HAP-1 (cell line): ENCODE measurements at regions not wholly inside any gene's neighbourhood (a gene's known extent, or its start where the extent isn't known, plus 50 kb on each side); places are given as distances from the start of the nearest gene placed in this dataset.

Experiments
- DNase-seq, 2 experiments: peaks; one replicate each; pipeline ENCODE4 v3.0.0-alpha.2; 2016 to 2020; ENCODE audit warnings: low spot score in 2 of 2
- H3K27me3 ChIP-seq: fragments of 250-450 bp; sonication (Bioruptor Pico); 2 replicates; pipeline ENCODE4 v1.5.1; 2020; ENCODE audit warnings: low read depth, mild to moderate bottlenecking, moderate library complexity
- H3K36me3 ChIP-seq: fragments of 250-450 bp; sonication (Bioruptor Pico); replicated peaks from 2 replicates; pipeline ENCODE4 v1.5.1; 2020; ENCODE audit warnings: mild to moderate bottlenecking
- H3K4me1 ChIP-seq: fragments of 250-450 bp; sonication (Bioruptor Pico); 2 replicates; pipeline ENCODE4 v1.5.1; 2020; ENCODE audit warnings: mild to moderate bottlenecking
- H3K4me3 ChIP-seq: fragments of 250-450 bp; sonication (Bioruptor Pico); 2 replicates; pipeline ENCODE4 v1.5.1; 2020; ENCODE audit warnings: mild to moderate bottlenecking, moderate library complexity
- H3K9me3 ChIP-seq: fragments of 250-450 bp; sonication (Bioruptor Pico); 2 replicates; pipeline ENCODE4 v1.5.1; 2020; ENCODE audit warnings: mild to moderate bottlenecking, moderate library complexity
- in situ Hi-C: fragments of 300-500 bp; cut with MboI; formaldehyde crosslinking; loops from 3 replicates; pipeline ENCODE4 v1.14.3; 2020; ENCODE audit warnings: low sequenced_read_pairs, inconsistent platforms, mixed read lengths

DNA sequence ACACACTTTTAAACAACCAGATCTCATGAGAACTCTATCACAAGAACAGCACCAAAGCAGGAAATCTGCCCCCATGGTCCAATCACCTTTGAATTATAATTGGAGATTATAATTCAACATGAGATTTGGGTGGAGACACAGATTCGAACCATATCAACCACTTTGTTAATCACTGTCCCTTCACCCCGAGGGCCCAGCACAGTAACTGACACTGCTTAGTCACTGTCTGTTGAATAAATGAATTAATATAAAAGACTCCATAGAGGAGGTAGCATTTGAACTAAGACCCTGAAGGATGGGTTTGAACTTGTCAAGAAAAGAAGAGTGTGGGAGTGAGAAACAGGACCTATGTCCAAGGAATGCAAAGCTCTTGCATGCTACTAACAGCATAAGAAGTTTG lies 276.4 kb downstream of the SHOX2 start:
- no peak overlapping the region for H3K4me3 ChIP-seq
- H3K27me3 ChIP-seq = no peaks in the 10 kb centered on the region
- in situ Hi-C loops = no loop called here
- H3K36me3 ChIP-seq = no peaks in the 10 kb centered on the region
- H3K4me1 ChIP-seq = no peaks in the 10 kb centered on the region
- no peak for DNase-seq
- no peaks in the 10 kb centered on the region for H3K9me3 ChIP-seq

DNA sequence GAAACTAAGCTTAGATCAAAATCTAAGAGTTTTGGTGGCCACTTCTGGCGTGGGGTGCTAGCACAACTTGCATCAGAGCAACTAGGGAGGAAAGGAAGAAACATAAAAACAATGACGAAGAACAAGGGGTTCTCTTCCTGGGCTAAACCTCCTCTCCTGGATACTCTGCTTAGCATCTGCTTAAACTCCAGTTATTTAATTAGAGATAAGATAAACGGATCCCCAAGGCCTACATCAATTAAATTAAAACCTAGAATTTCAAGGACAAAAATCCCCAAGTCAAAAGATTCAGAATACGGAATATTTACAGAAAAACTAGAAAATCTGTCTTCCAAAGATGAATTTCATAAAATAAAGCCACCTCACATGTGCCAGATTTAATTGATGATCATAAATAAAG lies 281.9 kb downstream of the SHOX2 start:
- no peak for DNase-seq
- no peaks in the 10 kb centered on the region for H3K9me3 ChIP-seq
- in situ Hi-C loops = no loop called here

DNA sequence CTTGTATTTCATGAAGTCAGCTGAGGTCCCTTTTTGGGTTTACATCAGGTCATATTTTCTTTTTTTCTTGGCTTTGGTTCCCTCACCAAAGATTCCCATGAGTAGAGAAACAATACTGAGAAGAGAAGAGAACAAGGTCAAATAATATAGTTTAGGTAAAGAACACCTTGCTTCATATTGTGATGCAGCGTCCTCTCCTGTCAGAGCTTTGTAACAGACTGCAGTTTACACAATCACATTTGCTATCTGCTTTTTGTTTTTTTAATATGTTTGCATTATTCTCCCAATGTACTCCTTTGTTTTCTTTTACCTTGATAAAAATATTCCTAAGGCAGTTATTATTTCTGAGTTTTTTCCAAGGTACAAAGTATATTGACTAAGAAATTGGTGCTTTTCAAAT lies 283.2 kb downstream of the SHOX2 start:
- Histone ChIP-seq H3K36me3 (no peaks in the 10 kb centered on the region), H3K4me1 (no peaks in the 10 kb centered on the region), H3K27me3 (0 out of 2 replicates have a peak, but pooled peaks cover 2% of the 10 kb centered on the region), H3K9me3 (no peaks in the 10 kb centered on the region), H3K4me3 (no peak overlapping the region)
- in situ Hi-C loops = no loop called here
- no peak for DNase-seq

More for the DNA sequence above, 281.9 kb downstream of the SHOX2 start:
- no peaks in the 10 kb centered on the region for H3K36me3 ChIP-seq
- H3K4me1 ChIP-seq = no peaks in the 10 kb centered on the region
- H3K27me3 ChIP-seq = 0 out of 2 replicates have a peak, but pooled peaks cover 2% of the 10 kb centered on the region
- no peak overlapping the region for H3K4me3 ChIP-seq

DNA sequence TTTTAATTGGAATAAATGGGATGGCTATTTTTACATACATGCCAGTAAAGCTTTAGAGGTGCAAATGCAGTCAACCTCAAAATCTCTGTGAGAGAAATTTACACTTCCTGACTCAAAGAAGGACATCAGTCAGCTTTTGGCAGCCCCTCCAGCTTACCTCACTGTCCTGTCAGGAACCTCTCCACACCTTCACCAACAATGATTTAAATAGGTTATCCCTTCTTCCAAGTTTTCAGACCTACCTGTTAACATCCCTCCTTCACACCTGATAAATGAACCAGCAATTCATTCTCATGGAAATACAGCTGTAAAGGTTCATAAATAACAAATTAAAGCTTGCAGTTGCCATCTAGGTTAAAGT lies 286.1 kb downstream of the SHOX2 start:
- no peak for DNase-seq
- H3K9me3 ChIP-seq = no peaks in the 10 kb centered on the region
- H3K4me3 ChIP-seq = no peak overlapping the region
- peaks cover 6% of the 10 kb centered on the region; the same call in 1 of the 2 replicates for H3K27me3 ChIP-seq
- in situ Hi-C loops = no loop called here
- no peaks in the 10 kb centered on the region for H3K4me1 ChIP-seq
- no peaks in the 10 kb centered on the region for H3K36me3 ChIP-seq

DNA sequence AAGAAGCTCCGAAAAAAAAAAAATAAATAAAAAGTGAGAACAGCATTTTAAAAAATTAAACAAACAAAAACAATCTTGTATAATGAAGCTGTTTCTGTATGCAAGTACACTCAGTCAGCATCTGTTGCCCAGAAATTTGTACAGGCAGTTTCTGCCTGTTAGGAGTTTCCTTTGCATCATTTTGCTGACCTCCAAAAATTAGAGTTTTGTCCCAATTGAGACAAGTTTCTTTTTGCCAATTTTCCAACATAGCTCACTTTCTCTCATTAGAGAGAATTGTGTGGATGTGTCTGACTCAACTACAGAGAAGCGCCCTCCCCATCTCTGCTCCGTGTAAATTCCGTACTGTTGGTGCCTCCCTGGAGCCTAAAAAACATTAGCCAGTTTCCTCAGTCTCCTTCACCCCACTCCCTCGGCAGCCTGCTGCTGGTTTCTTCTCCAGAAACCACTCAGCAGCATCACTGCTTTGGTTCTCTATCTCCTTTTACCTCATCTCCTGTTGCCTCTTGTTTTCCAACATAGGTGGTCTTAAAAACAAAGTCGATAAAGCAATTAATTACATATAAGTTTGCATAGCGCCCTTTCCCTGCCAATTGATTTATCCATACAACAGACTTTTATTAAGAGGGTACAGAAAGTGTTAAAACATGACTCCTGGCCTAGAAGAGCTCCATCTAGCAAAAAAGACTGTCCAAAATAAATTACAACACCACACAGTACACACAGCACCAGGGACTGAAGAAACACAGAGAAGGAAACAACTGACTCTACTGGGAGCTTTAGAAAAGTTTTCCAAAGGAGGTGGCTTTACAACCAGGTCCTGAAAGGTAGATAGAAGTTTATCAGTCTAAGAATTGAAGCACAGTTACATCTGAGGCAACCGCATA lies 286.7 kb downstream of the SHOX2 start:
- Histone ChIP-seq H3K9me3 (no peaks in the 10 kb centered on the region), H3K4me3 (no peak overlapping the region), H3K4me1 (no peaks in the 10 kb centered on the region), H3K27me3 (peaks cover 4% of the 10 kb centered on the region; the same call in 1 of the 2 replicates), H3K36me3 (no peaks in the 10 kb centered on the region)
- DNase-seq = no peak
- in situ Hi-C loops = no loop called here

DNA sequence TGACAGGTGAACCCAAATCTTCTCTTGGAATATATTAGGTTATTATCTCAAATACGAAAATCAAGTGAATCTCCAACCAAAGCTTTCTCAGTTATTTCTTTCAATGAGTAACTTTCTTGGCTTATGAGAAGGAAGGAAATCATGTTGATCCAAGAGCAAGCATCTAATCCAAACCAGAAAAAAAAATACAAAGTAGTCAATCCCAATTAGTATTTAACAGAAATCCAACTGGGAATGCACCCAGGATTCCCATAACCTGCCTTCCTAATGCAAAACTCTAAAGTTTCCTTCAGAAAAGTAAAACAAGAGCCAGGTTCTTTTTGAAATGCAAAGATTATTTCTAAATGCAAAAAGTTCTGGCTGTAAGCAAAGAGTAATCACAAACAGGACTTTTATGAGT lies 289.3 kb downstream of the SHOX2 start:
- DNase-seq = no peak

DNA sequence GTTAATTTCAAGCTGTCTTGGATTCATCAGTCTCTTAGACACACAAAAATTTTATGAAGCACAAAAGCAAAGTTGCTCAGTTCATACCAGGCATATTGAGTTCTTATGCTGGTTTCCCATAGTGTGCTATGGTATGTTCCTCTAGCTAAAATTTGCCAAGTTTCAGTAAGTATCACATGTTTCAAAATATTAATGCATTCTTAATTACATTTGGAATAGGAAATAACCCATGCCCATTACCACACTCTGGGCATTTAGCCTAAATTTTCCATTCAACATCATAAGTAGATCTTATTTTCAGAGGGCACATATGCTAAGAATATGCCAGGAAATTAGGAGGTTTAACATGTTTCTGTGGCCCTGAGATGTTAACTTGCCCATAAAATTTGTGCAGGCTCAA lies 289.9 kb downstream of the SHOX2 start:
- Histone ChIP-seq H3K36me3 (no peaks in the 10 kb centered on the region), H3K4me1 (no peaks in the 10 kb centered on the region), H3K4me3 (no peak overlapping the region), H3K27me3 (peaks cover 4% of the 10 kb centered on the region; the same call in 1 of the 2 replicates), H3K9me3 (no peaks in the 10 kb centered on the region)
- no peak for DNase-seq
- in situ Hi-C loops = no loop called here

More for the DNA sequence above, 289.3 kb downstream of the SHOX2 start:
- H3K4me1 ChIP-seq = no peaks in the 10 kb centered on the region
- H3K4me3 ChIP-seq = no peak overlapping the region
- in situ Hi-C loops = no loop called here
- no peaks in the 10 kb centered on the region for H3K9me3 ChIP-seq
- H3K36me3 ChIP-seq = no peaks in the 10 kb centered on the region
- peaks cover 4% of the 10 kb centered on the region; the same call in 1 of the 2 replicates for H3K27me3 ChIP-seq

DNA sequence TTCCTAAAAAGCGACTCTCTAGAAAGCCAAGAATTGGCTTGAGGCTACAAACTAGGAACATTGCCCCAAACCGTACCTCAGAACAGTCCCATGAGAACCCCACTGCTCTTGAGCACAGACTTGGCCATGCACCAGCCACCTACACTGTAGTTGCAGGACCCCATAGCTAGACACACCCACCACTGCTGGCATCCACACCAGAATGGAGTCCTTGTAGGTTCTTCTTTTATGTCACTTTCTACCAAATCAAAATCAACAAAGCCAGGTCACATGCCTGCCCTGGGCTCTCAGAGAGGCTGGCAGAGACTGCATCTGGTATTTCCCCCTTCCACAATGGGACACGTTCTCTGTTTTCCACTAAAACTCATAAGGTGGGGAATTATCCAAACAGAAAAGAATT lies 290.5 kb downstream of the SHOX2 start:
- no peaks in the 10 kb centered on the region for H3K36me3 ChIP-seq
- no peak for DNase-seq
- in situ Hi-C loops = no loop called here
- H3K9me3 ChIP-seq = no peaks in the 10 kb centered on the region
- H3K4me1 ChIP-seq = no peaks in the 10 kb centered on the region
- no peak overlapping the region for H3K4me3 ChIP-seq
- H3K27me3 ChIP-seq = peaks cover 4% of the 10 kb centered on the region; the same call in 1 of the 2 replicates

DNA sequence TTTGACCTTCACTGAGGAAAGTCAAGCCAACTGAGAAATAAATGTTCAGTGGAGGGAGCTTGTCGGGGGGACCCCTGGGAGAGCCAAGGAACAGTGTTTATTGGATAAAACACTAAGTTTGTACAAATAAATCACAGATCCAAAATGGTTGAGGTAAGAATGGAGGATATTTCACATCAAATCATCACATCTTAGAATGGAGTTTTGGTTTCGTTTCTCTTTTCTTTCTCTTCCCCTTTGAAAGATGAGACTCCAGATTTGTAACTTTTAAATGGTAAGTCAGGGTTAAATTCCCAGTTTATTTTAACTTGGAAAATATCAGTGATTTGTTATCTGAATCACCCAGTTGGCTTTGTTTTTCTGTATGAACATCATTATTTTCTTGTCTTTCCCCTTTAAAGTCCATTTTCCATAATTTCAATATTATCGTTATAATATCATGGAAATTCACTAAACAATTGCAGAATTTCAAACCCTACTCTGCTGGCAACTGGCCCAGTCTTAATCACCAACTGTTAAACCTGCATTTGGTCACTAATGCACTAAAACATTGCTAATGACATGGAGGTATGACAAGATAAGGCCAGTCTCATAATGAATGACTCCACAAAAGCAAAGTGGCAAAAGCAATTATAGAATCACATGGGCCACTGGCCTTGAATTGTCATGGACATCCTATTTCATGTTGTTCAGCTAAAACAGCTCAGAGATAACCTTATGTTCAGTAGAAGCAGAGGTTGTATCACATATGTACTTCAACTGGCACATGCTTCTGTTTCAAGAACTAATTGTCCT lies 295.1 kb downstream of the SHOX2 start:
- no peak for DNase-seq

DNA sequence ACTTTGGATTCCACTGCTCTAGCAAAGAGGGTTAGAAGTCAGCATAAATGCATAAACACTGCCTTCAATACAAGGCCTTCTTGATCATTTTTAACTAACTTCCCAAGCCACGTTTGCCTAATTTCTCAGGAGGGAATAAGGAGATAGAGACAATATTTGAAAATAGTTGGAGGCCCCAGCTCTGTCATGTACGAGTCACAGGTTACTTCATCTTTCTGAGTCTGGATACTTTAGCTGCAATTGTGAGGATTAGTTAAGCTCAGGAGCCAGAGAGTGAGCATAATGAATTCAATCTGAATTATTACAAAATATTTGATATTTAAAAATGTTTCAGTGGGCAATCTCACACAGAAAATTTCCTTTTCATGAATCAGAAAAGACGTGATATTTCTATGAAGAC lies 298.9 kb downstream of the SHOX2 start:
- no peaks in the 10 kb centered on the region for H3K36me3 ChIP-seq
- no peaks in the 10 kb centered on the region for H3K9me3 ChIP-seq
- H3K27me3 ChIP-seq = no peaks in the 10 kb centered on the region; the same call in 1 of the 2 replicates
- no peak for DNase-seq
- no peaks in the 10 kb centered on the region for H3K4me1 ChIP-seq
- H3K4me3 ChIP-seq = no peak overlapping the region
- in situ Hi-C loops = no loop called here

More for the DNA sequence above, 295.1 kb downstream of the SHOX2 start:
- Histone ChIP-seq H3K27me3 (no peaks in the 10 kb centered on the region; the same call in 1 of the 2 replicates), H3K4me1 (no peaks in the 10 kb centered on the region), H3K9me3 (no peaks in the 10 kb centered on the region), H3K36me3 (no peaks in the 10 kb centered on the region), H3K4me3 (no peak overlapping the region)
- in situ Hi-C loops = no loop called here

DNA sequence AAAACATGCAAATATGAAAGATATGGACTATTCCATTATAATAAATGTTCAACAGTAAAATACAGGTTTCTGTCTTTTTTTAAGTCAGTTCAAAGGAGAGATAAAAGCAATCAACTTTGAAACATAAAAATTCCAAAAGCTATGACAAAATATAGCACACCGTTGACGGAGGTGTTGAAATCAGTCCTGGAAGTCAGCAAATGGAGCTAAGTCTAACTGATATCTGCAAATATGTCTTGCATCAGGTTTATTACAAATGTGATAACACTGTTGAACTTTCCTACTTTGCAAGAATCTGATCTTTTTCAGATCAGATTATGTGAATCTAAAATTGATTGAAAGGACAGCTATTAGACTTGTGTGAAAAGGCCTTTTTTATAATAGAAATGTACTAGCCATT lies 300.7 kb downstream of the SHOX2 start:
- Histone ChIP-seq H3K4me1 (no peaks in the 10 kb centered on the region), H3K9me3 (no peaks in the 10 kb centered on the region), H3K27me3 (no peaks in the 10 kb centered on the region; the same call in 1 of the 2 replicates), H3K36me3 (no peaks in the 10 kb centered on the region), H3K4me3 (no peak overlapping the region)
- in situ Hi-C loops = no loop called here
- DNase-seq = no peak

DNA sequence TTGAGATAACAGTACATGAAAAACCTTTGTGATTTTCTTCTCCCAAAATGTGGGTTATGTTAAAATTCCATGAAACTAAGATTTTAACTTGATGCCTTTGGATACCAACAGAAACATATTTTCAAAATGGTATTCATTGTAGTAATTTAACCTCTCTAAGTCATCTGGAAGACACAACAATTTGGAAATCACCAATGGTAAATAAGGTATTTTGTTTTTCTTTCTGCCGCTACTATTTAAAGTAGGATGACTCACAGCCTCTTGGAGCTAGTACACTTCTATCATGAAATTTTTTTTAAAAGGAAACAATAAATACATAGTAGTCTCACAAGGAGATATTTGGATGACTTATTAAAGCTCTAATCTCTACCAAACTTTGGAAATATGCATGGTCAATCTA lies 291.6 kb upstream of the VEPH1 start:
- Histone ChIP-seq H3K4me1 (no peaks in the 10 kb centered on the region), H3K27me3 (peaks cover 6% of the 10 kb centered on the region), H3K4me3 (no peak overlapping the region), H3K9me3 (no peaks in the 10 kb centered on the region), H3K36me3 (no peaks in the 10 kb centered on the region)
- DNase-seq = no peak
- in situ Hi-C loops = no loop called here

DNA sequence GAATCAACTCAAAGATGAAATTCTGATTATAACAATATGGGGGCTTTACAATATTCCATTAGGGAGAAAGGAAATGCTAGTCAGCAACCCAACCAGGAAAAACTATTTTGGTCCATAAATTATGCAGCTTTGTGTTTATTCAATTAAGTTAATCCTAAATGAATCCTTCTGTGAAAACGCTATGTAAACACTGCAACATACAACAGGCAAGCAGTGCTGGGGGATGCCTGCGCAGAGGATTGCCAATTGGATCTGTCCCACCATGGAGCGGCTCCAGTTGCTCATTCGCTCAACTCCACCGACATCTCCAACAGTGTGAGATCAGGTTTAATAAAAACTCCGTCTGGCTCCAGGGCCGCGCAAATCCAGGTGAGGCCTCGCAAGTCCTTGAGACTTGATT lies 290.5 kb upstream of the VEPH1 start:
- no peaks in the 10 kb centered on the region for H3K9me3 ChIP-seq
- no peak for DNase-seq
- no peak overlapping the region for H3K4me3 ChIP-seq
- no peaks in the 10 kb centered on the region for H3K36me3 ChIP-seq
- peaks cover 6% of the 10 kb centered on the region for H3K27me3 ChIP-seq
- H3K4me1 ChIP-seq = no peaks in the 10 kb centered on the region
- in situ Hi-C loops = no loop called here

DNA sequence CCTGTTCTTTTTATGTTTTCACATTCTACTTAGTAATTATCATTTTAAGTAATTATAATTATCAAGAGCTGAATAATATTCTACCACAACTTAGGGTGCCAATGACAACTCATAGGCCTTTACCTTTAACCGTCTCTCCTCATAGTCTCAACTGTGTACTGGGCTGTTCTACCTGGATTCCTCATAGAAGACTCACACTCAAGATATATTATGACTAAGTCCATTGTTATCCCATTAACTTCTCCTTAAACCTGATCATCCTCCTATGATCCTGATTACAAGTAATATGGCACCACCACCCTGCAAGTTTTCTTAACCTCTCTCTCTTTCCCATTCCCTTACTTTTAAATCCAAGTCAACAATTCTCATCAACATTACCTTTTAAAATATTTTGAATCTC lies 285.9 kb upstream of the VEPH1 start:
- DNase-seq = no peak
- H3K36me3 ChIP-seq = no peaks in the 10 kb centered on the region
- H3K9me3 ChIP-seq = no peaks in the 10 kb centered on the region
- peaks cover 6% of the 10 kb centered on the region for H3K27me3 ChIP-seq
- in situ Hi-C loops = no loop called here
- H3K4me1 ChIP-seq = no peaks in the 10 kb centered on the region
- H3K4me3 ChIP-seq = no peak overlapping the region
